NCI-H526 treated with DMSO at 0.1 percent for 48 hours (cell line): ENCODE measurements at regions not wholly inside any gene's neighbourhood (a gene's known extent, or its start where the extent isn't known, plus 50 kb on each side); places are given as distances from the start of the nearest gene placed in this dataset.
A peak's percentile ranks its signal among the peaks of the same experiment; 100 is the strongest.
"Not testable (repeated sequence)": the region's sequence is repeated elsewhere in the genome, so short reads cannot be mapped to it uniquely, and the experiment has no call there.

Experiments
- DNase-seq: peaks from one replicate; lab custom pipeline; 2025; lab: John Stamatoyannopoulos, UW

GRCh38 chr2:137886083-137886831, 78.0 kb upstream of the HNMT start:
- peak; percentile 49 for DNase-seq

- peak; percentile 23 for DNase-seq
Measured at GRCh38 chr2:137888845-137889244, 75.4 kb upstream of the HNMT start.

- peak; percentile 27 for DNase-seq
Measured at GRCh38 chr2:137892739-137893138, 71.5 kb upstream of the HNMT start.

- no peak for DNase-seq
Measured at GRCh38 chr2:137893145-137893544, 71.1 kb upstream of the HNMT start.

GRCh38 chr2:137896467-137896866, 67.8 kb upstream of the HNMT start:
- no peak for DNase-seq

GRCh38 chr2:137897082-137897481, 67.2 kb upstream of the HNMT start:
- no peak for DNase-seq

- no peak for DNase-seq
Measured at GRCh38 chr2:137900421-137901141, 63.7 kb upstream of the HNMT start.

GRCh38 chr2:137910641-137911040, 53.6 kb upstream of the HNMT start:
- no peak for DNase-seq

GRCh38 chr2:137912371-137912770, 51.9 kb upstream of the HNMT start:
- DNase-seq = no peak

GRCh38 chr2:137913169-137913568, 51.1 kb upstream of the HNMT start:
- no peak for DNase-seq

GRCh38 chr2:137913648-137914047, 50.6 kb upstream of the HNMT start:
- DNase-seq = not testable (repeated sequence)
